HG03460 (cell line): ENCODE measurements at regions not wholly inside any gene's neighbourhood (a gene's known extent, or its start where the extent isn't known, plus 50 kb on each side); places are given as distances from the start of the nearest gene placed in this dataset.
"Not testable (repeated sequence)": the region's sequence is repeated elsewhere in the genome, so short reads cannot be mapped to it uniquely, and the experiment has no call there.

Experiments
- ATAC-seq: cut with Tn5 transposase; IDR thresholded peaks from one replicate; pipeline ENCODE4 v1.9.1; 2021; ENCODE audit not compliant: unreplicated experiment

DNA sequence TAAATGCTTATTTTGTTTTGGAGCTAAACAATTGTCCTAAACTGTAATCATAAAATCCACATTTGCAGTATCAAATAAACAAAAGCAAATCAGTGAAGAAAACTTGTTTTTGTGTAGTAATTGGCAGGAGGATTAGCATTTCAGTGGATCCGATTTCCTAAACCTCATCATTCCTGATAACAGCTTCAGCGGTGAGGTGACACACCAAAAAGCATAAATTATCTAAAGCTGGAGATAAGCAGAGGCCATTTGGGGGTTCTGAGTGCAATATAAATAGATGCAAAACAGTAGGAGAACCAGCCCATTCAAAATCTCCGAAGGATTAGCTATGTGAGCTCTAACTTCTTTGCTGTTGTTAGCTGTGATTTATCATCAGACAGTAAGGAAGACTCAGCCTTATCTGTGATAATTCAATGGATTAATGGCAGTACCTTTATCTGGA lies 235.8 kb downstream of the EPHA7 start:
- no peak for ATAC-seq

DNA sequence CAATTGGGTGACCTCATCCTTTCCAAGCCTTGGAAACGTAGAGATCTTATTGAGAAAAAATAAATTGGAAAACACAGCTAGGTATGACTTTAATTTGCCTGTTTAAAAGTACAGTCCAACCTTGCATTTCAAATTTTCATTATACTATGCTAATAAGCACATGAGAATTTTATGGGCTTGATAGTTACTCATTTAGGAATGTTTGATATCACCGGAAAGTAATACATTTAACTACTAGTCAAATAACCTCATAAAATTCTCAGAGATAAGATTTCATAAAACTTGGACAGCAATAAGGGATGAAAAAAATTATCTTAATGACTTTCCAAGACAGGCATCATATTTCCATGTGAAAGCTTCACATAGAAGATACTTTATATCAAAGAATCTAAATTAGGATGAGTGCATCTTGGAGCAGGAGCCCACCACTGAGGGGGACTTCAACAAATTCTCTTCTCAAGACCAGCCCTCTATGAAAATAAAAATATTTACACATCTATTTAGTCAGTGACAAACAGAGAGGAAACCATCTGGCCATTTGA lies 236.3 kb downstream of the EPHA7 start:
- ATAC-seq: no peak

DNA sequence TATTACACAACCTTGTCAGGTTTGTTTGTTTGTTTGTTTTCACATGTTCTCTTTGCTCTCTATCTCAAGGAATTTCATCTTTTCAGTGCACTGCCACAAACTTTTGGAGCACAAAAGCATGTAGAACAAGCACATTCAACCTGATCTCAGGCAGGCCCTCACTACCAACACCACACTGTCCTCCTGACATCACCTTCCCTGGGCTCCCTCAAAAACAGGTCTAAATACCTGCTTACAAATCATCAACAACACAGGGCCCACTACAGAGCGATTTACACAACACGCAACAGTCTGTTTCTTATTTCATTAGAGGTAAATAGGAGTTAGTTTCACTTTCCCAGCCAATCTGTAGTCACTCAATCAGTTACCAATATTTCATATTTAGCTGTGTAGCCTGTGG lies 241.4 kb downstream of the EPHA7 start:
- ATAC-seq: no peak

DNA sequence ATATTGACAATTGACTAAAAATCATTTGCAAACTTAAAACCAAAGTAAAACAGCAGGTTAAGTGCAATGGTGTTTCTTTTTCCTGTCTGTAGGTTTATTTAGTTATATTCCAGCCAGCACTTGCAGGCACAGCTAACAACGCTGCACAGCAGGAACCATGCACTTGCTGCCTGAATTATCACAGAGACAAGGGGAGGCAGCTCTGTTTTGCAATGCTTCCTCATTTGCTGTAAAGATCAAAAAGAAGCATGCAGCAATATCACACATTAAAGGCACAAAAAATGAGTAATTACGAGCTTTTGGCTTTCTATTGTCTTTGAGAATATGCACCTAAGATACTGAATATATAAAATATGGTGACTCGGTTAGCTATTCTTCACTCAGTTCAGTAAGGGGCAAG lies 241.9 kb downstream of the EPHA7 start:
- no peak for ATAC-seq

DNA sequence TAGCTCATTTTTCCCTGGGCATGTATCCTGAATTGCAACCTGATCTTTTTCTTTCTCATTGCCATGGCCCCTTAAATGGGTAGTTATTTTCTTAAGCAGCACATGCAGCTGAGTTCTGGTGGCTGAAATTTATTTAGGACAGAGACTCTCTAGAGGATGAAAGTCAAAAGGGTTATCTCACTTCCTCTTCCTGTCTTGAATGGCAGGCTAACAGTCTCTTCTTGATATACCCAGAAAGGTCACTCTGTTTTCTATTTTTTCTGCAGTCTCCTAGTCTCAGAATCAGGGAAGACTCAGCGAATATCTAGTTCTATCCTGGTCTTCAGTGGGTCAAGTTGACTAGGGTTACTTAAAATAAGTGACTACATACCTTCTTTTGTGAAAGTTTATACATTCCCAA lies 243.3 kb downstream of the EPHA7 start:
- no peak for ATAC-seq

DNA sequence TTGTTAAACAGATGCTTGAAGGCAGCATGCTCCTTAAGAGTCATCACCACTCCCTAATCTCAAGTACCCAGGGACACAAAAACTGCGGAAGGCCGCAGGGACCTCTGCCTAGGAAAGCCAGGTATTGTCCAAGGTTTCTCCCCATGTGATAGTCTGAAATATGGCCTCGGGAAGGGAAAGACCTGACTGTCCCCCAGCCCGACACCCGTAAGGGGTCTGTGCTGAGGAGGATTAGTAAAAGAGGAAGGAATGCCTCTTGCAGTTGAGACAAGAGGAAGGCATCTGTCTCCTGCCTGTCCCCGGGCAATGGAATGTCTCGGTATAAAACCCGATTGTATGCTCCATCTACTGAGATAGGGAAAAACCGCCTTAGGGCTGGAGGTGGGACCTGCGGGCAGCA lies 245.8 kb downstream of the EPHA7 start:
- not testable (repeated sequence) for ATAC-seq

DNA sequence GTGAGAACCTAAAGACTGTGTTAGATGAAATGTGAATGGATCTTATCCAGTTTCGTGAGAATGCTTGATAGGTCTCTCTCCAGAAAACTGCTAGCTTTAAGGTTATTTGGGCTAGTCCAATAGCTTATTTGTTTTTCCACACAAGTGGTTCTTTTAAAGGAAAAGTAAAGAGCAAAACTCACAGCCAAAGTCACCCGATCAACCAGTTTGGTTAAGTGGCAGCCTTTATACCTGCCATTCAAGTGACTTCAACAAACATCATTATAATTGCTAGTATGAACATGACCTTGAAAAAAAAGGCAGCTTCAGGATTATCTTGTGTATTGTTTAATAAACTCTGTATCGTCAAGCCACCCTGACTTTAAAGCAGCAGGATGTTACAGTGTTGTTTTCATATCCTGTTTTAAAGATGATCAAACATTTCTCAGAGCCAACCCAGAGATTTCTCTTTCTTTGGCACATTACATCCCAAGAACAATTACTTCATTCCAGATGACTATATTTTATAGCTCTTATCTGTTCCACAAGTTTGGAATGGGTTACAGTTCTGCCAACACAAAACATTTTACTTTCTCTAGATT lies 253.4 kb downstream of the EPHA7 start:
- no peak for ATAC-seq

DNA sequence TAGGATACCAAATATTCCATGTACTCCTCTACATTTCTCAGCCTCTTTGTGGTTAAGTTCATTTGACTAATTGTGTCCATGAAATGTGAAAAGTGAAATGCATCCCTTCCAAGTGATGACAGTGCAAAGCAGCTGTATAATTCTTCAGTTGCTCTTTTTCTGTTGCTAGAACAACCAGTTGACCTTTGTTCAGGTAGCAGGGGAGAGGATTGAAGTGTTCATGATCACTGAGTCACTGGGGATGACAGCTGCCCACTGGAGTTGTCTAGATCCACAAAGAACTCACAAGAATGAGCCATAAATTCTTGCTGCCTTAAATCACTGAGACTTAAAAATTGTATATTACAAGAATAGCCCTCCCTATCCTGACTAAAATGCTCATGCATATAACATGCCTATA lies 254.6 kb downstream of the EPHA7 start:
- no peak for ATAC-seq

DNA sequence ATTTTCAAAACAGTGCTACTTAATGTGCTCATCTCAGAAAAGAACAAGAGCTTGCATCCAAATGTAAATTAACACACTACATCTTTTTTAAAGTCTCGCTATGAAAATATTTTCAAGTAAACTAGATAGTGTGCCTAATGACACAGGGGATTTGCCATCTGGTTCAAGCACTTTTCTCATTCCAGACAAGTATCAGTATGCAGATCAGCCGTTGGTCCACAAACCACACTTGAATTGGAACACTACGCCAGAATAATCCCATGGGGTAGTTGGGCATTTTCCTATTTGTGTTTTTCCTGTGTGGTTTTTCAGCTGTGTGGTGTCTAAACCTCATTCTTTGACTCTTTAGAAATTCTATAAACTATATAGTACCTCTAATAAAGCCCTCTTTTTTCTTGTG lies 256.2 kb downstream of the EPHA7 start:
- ATAC-seq: no peak

DNA sequence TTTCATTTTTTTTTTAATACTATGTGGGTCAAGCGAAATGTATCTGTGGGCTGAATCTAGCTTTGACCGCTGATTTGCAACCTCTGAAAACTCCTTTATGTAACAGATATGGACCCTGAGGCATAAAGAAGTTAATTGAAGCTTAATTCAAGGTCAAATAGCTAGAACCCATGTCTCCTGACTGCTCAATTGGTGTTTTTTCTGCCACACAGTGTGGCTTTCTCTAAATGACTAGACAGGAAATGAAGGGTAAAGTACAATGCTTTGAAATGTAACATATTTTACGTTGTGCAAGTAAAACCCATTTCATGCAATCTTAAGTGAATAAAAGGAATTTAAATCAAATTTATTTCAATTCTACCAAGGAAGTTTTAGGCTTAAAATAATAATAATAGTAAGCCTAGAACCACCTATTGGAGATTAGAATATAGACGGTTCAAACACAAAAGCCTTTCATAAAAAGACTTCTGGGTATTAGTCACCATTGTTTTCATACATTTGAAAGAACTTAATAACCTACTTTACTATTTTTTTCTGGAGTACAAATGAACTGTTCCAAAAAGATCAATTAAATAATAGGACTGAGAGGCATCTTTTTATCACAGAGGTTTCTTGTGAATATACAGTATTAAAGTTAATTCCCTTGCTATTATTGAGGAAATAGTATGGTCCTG lies 279.8 kb downstream of the EPHA7 start:
- no peak for ATAC-seq

DNA sequence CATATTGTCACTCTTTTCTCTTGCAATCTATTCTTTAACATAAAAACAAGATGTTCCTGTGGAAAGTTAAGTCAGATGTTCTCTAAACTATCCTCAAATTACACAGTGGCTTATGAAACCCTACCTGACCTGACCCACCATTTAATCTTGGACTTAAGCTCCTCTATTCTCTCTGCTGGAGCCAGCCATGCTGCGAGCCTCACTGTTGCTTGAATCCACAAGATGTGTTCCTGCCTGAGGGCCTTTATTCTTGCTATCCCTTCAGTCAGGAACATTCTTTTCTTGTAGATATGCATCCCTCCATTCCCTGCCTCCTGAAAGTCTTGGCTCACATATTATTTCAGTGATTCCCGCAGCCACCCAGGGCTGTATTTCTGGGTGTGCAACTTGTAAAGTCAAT lies 283.2 kb downstream of the EPHA7 start:
- ATAC-seq: no peak

DNA sequence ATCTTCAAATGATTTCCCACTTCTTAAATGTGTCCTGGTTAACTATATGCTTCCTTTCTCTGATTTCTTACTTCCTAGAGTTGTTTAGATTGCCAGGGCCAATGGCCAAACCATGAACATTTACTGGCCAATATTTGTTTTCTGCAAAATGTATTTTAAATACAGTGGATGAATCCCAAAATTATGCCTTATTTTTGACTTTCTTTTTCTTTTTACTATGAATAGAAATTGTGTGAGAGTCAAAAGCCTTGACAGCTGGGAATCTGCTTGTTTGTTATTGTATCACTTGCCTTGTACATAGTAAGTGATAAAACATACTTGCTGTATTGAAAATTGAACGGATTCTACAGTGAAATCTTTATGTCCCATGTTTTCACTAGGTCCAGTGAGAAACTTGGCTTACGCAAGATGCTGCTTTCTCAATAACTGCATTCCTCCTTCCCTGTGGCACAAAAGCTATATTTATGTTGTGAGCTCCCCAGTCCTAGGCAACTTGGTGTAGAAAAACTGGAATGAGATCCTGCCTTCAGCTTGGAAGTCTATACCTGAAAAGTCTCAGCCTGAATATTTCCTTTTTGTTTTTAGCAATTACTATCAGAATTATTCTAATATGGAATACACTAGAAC lies 295.2 kb downstream of the EPHA7 start:
- no peak for ATAC-seq

DNA sequence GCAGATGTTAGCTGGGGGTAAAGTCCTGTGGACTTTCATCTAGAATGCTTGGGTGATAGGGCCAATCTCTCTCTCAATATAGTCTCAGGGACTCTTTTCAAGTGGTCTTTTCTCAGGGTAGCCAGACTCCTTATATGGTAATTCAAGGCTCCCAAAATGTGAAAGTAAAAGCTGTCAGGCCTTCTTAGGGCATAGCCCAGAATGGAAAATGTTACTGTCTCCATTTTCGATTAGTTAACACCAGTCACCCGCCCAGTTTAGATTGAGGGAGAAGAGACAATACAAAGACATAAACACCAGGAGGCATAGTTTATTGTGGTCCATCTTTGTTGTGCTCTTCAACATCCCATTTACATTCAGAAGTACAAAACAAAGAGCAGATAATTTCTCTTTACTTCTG lies 295.8 kb downstream of the EPHA7 start:
- no peak for ATAC-seq

DNA sequence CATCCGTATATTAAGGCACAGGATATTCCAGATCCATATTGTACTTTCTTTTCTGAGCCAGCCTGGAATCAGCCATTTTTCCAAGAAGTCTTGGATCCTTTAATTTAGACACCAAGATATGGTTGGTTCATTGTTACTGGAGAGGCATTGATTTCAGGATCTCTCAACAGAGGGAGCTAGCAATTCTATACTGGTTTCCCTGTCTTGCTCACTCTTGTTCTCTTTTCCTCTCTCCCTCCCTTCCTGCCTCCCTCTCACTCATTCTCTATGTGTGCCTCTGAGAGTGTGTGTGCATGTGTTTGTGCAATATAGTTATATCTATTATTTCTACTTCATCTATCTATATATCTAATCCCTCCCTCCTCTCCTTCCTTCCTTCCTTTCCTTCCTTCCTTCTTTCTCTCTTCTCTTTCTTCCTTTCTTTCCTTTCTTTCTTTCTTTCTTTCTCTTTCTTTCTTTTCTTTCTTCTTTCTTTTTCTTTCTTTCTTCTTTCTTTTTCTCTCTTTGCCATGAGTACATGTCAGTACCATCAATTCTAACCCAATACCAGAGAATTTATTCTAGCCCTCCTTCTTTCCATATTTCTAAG lies 299.1 kb downstream of the EPHA7 start:
- no peak for ATAC-seq

DNA sequence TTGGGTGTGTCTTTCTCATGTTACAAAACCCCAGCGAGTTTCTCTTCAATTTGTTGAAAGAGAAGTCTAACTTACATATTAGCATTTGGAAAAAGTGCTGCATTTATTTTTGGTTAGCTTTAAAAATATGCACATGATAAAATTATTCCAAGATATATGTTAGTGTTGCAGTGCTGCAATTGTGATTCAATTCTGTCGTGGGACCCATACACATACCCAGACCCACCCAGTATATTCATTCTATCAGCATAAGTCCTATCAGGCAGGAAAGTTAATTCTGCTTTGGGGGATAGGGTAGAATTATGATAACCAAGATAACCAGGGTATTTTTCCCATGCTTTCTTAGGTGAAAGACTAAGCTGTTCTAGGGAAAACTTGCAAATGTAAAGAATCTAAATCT lies 313.5 kb downstream of the EPHA7 start:
- no peak for ATAC-seq

DNA sequence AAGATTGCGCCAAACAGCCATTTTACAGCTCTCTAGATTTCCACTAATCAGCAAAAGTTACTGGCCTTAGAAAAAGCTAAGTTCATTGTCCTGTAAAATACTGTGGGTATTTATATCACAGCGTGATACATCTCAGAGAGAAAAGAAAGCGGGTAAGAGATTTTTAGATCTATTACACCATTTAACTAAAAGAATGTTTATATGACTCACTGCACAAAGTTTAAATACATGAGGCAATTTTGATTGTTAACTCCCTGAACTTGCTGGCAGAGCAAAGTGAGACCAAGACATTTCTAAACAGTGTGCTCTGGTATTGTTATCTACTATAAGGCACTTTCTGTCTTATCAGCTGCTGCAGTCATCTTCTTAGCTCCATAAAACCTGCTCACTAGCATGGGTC lies 314.3 kb downstream of the EPHA7 start:
- no peak for ATAC-seq

DNA sequence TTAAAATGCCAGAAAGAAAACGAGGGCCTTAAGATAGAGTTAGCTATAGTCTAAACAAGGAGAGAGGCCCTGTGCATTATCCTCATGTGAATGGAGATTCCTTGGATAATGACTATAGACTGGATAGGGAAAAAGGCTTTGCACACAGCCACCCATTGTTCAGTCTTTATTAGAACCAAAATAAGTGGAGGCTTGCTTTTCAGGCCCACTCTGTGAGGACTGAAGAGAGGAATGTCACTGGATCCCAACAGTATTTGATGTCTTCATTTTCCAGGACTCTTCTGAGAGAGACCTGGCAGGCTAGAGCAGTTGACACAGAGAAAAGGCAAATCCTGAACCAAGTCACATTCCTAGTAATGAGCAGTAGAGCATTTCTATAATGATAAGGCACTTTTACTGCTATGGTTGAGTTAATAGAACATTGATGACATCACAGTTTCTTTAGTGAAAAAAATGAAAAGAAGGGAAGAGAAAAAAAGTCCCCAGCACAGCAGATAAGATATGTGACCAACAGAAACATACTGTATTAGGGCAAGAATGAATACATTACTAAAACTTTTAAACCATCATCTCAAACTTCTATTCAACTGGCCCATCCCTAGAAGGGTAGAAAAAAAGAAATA lies 315.1 kb downstream of the EPHA7 start:
- ATAC-seq: no peak

DNA sequence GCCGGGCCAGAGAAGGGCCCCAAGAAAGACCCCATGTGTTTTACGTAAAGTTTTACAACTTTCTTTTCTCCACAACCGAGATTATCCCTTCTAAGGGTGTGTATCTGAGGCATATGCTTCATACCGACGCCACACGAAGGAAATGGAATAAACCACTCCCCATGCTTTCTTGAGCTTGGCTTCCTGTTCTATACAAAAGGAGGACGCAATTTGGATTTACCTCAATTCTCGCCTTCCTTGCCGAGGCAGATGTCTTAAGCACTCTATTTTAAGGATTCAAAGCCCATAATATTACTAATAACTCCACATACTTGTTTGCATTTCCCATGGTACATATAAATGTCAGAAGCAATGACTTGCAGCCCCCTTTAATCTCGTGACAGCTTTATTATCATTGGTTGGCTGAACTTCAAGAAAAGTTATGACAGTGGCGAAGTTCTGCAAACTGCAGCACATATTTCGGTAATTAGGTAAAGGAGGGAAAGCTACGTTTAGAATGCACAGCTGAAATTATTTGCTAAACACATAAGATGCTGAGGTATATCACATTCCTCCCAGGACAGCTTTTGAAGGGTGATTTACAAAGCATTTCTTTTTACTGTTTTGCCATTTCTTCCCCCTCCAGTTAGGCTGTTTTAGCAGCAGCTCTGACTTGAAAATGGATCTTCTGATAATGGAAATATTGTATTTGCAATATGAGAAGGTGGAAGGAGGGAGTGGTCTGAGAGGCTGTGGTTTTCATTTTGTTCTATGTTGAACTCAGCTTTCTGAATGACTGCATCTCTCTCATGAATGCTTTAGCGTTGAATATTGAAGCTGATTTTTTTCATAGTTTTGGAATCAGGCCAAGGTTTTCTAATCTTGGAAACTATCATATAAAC lies 330.5 kb downstream of the EPHA7 start:
- ATAC-seq: no peak

DNA sequence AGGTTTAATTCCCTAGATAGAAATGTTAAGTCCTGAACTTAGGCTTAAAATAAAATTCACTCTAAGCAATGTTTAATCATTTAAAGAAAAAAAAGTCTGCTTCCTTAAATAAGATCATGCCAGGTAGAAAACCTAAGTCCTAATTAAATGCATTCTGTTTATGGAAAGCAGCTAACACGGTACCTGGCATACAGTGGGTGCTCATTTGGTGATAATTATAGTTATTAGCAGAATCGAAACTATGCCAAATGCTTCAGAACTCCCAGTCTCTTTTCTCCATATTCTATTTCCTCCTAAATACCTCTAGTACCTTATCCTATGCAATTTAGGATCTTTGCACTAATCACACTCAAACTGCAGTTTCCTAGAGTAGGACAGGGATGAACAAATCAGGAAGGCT lies 331.8 kb downstream of the EPHA7 start:
- no peak for ATAC-seq

DNA sequence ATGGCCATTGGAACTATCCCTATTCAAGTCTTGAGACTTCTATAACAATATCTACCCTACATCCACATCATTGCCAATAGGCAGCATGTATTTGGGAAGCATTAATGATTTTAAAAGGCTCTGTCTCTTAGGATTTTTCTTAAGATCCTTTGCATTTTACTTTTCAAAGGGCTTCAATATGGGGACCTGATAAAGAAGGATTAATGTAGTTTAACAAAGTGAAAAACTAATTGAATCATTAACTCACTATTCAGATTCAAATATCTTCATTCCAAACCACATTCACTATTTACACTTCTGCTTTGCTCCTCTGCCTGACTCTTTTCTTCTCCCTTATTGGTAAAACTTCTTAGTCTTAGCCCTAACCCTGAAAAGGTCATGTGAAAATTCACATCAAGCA lies 333.0 kb downstream of the EPHA7 start:
- no peak for ATAC-seq
